Neural progenitor cell (in vitro differentiated cells): ENCODE measurements at regions not wholly inside any gene's neighbourhood (a gene's known extent, or its start where the extent isn't known, plus 50 kb on each side); places are given as distances from the start of the nearest gene placed in this dataset.

Experiments
- CTCF ChIP-seq: fragments of 200-600 bp; sonication (generic); IDR thresholded peaks from 2 replicates; pipeline ENCODE4 v1.5.1; 2017; ENCODE audit warnings: antibody characterized with exemption, mild to moderate bottlenecking
- EZH2 ChIP-seq: fragments of 200-600 bp; sonication (generic); IDR thresholded peaks from 2 replicates; pipeline ENCODE4 v1.6.1; 2017; ENCODE audit warnings: antibody characterized with exemption, mild to moderate bottlenecking, moderate library complexity
- EZH2phosphoT487 ChIP-seq: fragments of 200-600 bp; sonication (generic); IDR thresholded peaks from 2 replicates; pipeline ENCODE4 v1.6.1; 2017; ENCODE audit warnings: antibody characterized with exemption

GRCh38 chr14:101257551-101257950 is 303.7 kb upstream of the DIO3 start:
- TF ChIP-seq CTCF (no peak), EZH2phosphoT487 (no peak), EZH2 (no peak)
